ENCODE measurements at regions not wholly inside any gene's neighbourhood (a gene's known extent, or its start where the extent isn't known, plus 50 kb on each side); places are given as distances from the start of the nearest gene placed in this dataset.
"Not testable (repeated sequence)": the region's sequence is repeated elsewhere in the genome, so short reads cannot be mapped to it uniquely, and the experiment has no call there.

DNA sequence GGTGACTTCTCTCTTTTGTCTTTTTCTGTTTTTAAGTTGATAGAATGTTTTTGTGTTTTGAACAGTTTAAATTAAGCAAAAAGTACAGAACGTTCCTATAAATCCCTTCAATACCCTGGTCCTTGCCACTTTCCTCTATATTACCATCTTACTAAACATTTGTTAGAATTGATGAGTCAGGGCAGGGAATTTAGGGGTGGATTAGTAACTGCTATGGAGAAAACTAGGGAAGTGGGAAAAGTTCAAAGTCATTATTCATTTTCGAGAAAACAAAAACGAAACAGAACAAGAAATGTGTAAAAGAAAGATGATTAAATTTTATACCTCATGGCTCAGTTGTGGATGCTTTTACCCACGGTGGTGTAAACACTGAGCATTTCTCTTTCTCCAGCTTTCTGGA lies 240.4 kb upstream of the SULF2 start:
- Histone ChIP-seq H3K4me3 (no peak overlapping the region), H3K27me3 (no peaks in the 10 kb centered on the region), H3K36me3 (replicated peaks in 1 of 2; ENCODE audit: insufficient read depth in 1 of 2, low read depth in 2 of 2) (no peaks in the 10 kb centered on the region), H3K27ac (no peak overlapping the region), H3K4me1 (no peaks in the 10 kb centered on the region), H3K9me3 (no peaks in the 10 kb centered on the region)
- no peak for TF ChIP-seq POLR2A (IDR thresholded peaks at IDR 0.05)
- TF ChIP-seq, protein P1, sequence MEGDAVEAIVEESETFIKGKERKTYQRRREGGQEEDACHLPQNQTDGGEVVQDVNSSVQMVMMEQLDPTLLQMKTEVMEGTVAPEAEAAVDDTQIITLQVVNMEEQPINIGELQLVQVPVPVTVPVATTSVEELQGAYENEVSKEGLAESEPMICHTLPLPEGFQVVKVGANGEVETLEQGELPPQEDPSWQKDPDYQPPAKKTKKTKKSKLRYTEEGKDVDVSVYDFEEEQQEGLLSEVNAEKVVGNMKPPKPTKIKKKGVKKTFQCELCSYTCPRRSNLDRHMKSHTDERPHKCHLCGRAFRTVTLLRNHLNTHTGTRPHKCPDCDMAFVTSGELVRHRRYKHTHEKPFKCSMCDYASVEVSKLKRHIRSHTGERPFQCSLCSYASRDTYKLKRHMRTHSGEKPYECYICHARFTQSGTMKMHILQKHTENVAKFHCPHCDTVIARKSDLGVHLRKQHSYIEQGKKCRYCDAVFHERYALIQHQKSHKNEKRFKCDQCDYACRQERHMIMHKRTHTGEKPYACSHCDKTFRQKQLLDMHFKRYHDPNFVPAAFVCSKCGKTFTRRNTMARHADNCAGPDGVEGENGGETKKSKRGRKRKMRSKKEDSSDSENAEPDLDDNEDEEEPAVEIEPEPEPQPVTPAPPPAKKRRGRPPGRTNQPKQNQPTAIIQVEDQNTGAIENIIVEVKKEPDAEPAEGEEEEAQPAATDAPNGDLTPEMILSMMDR (IDR thresholded peaks at IDR 0.05) = no peak
- DNase-seq = no peak
- intact Hi-C loops (cut with DNase I) = no loop called here
- ATAC-seq = no peak
- 34 to 39% methylated on average over 4 of the region's 4 CpGs for WGBS, 2 donors

DNA sequence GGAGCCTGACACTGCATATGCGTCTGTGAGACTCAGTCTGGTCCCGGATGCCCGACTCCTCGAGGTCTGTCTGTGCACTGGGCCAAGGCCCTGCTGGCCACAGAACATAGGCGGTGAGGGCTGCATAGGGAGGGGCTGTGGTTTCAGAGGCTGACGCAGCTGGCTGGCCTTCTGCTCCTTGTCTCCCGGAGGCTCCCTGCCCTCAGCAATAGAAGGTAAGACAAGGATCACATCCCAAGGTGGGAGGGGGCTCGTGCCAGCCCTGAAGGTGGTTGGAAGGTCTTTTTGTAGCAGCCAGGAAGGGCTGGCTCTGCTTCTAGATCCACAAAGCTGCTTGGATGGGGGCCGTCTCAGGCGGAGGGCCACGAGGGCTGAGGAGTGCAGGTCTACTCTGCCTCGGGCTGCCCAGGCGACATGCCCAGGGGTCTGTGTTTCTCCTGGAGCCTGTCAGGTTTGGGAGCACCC lies 239.8 kb upstream of the SULF2 start:
- TF ChIP-seq, protein P1 (IDR thresholded peaks at IDR 0.05) = no peak
- TF ChIP-seq POLR2A (IDR thresholded peaks at IDR 0.05) = no peak
- H3K36me3 ChIP-seq (replicated peaks in 1 of 2; ENCODE audit: insufficient read depth in 1 of 2, low read depth in 2 of 2) = no peaks in the 10 kb centered on the region
- H3K4me3 ChIP-seq = no peak overlapping the region
- H3K27ac ChIP-seq = no peak overlapping the region
- H3K9me3 ChIP-seq = no peaks in the 10 kb centered on the region
- ATAC-seq = no peak
- WGBS, 2 donors = 32 to 39% methylated on average over 5 to 13 of the region's 13 CpGs
- DNase-seq = peak in 3 of 4 donors; percentile 11 to 20 (median 12)
- no peaks in the 10 kb centered on the region for H3K4me1 ChIP-seq
- no peaks in the 10 kb centered on the region for H3K27me3 ChIP-seq
- intact Hi-C loops (cut with DNase I) = no loop called here

DNA sequence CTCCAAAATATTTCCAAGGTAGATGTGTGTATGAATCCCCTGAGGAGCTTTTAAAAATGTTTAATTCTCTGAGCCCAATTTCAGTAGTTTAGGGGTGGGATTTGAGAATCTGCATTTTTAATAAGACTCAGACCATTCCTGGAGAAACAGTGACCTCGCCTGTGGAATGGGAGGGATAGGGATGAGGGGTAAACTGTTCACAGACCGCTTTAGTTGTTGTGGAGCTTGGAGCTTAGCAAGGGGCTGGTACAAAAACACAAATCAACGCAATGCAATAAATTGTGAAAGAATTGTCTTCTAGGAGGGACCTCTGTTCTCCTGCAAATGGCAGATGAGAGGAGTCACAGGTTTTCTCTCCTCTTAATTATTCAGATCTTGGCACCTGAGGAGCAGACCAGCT lies 239.3 kb upstream of the SULF2 start:
- Histone ChIP-seq H3K27me3 (no peaks in the 10 kb centered on the region), H3K4me3 (no peak overlapping the region), H3K27ac (no peak overlapping the region), H3K4me1 (no peaks in the 10 kb centered on the region), H3K36me3 (replicated peaks in 1 of 2; ENCODE audit: insufficient read depth in 1 of 2, low read depth in 2 of 2) (no peaks in the 10 kb centered on the region), H3K9me3 (no peaks in the 10 kb centered on the region)
- intact Hi-C loops (cut with DNase I) = no loop called here
- ATAC-seq = no peak
- no peak for DNase-seq
- TF ChIP-seq, protein P1 (IDR thresholded peaks at IDR 0.05) = no peak
- TF ChIP-seq POLR2A (IDR thresholded peaks at IDR 0.05) = no peak
- 59 to 62% methylated on average over 3 of the region's 3 CpGs for WGBS, 2 donors

DNA sequence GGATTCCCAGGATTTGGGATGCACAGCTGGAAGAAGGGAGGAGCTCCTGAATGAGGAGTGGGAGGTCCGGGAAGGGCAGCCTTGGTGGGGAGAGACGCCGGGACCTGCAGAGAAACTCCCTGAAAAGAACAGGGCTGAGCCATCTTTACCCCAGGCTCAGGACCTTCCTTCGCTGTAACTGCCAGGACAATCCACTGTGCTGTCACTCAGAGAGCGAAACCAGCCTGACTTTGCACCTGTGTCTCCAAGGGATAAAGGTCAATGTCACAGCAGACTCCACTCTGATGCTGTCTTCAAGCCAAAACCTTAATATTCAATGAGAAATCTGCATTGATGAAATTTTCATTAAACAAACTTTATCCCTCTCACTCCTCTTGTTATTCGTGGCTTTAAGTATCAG lies 235.4 kb upstream of the SULF2 start:
- 44 to 70% methylated on average over 6 of the region's 6 CpGs for WGBS, 2 donors
- H3K27ac ChIP-seq; H3K36me3 ChIP-seq (replicated peaks in 1 of 2; ENCODE audit: insufficient read depth in 1 of 2, low read depth in 2 of 2); DNase-seq; H3K4me3 ChIP-seq; H3K27me3 ChIP-seq; H3K9me3 ChIP-seq; intact Hi-C loops (cut with DNase I); ATAC-seq; H3K4me1 ChIP-seq: not testable (repeated sequence)

DNA sequence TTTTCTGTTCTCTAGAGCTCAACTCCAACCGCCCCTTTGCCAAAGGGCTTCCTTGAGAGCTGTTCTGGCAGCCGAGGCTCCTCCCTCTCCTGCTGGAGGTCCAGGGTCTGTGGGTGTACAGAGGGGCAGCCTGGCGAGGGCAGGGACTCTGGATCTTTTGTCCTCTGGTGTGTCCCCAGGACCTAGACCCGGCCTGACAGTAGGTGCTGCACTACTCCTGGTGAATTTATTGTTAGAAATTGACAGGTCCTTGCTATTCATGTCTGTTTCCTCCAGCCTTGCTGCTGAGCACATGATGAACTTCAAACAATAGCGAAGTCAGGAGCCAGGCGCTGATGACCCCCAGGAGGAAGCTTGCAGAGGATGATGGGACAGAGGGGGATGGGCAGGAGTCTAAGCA lies 234.7 kb upstream of the SULF2 start:
- H3K9me3 ChIP-seq = no peaks in the 10 kb centered on the region
- no peaks in the 10 kb centered on the region for H3K27me3 ChIP-seq
- DNase-seq (no peak), ATAC-seq (no peak)
- intact Hi-C loops (cut with DNase I) = no loop called here
- 47 to 83% methylated on average over 4 to 6 of the region's 6 CpGs for WGBS, 2 donors
- H3K4me3 ChIP-seq = no peak overlapping the region
- H3K36me3 ChIP-seq (replicated peaks in 1 of 2; ENCODE audit: insufficient read depth in 1 of 2, low read depth in 2 of 2) = no peaks in the 10 kb centered on the region
- no peak overlapping the region for H3K27ac ChIP-seq
- TF ChIP-seq, protein P1 (IDR thresholded peaks at IDR 0.05) = no peak
- no peak for TF ChIP-seq POLR2A (IDR thresholded peaks at IDR 0.05)
- H3K4me1 ChIP-seq = no peaks in the 10 kb centered on the region

All from body of pancreas (tissue), 4 donors.